Cerebellar nuclear complex (tissue), 1 donor: ENCODE measurements at regions not wholly inside any gene's neighbourhood (a gene's known extent, or its start where the extent isn't known, plus 50 kb on each side); places are given as distances from the start of the nearest gene placed in this dataset.

Experiments used
- DNase-seq, 2 experiments: peaks; one replicate each; lab custom pipeline; 2025; lab: John Stamatoyannopoulos, UW

GRCh38 chr11:121741351-121741760, 288.6 kb upstream of the SORL1-AS1 start:
- DNase-seq: no peak

GRCh38 chr11:121740902-121741301, 288.1 kb upstream of the SORL1-AS1 start:
- DNase-seq: no peak

- DNase-seq: no peak
Observed at GRCh38 chr11:121733858-121734257, 281.1 kb upstream of the SORL1-AS1 start.

- no peak for DNase-seq
Observed at GRCh38 chr11:121727942-121728341, 275.2 kb upstream of the SORL1-AS1 start.

- no peak for DNase-seq
Observed at GRCh38 chr11:121723246-121723741, 270.5 kb upstream of the SORL1-AS1 start.

GRCh38 chr11:121722431-121723245, 269.9 kb upstream of the SORL1-AS1 start:
- DNase-seq: no peak

GRCh38 chr11:121721961-121722360, 269.2 kb upstream of the SORL1-AS1 start:
- DNase-seq: no peak

GRCh38 chr11:121721448-121721847, 268.7 kb upstream of the SORL1-AS1 start:
- DNase-seq: no peak

- DNase-seq: no peak
Observed at GRCh38 chr11:121717296-121717695, 264.5 kb upstream of the SORL1-AS1 start.

- DNase-seq: no peak
Observed at GRCh38 chr11:121716060-121716459, 263.3 kb upstream of the SORL1-AS1 start.

- no peak for DNase-seq
Observed at GRCh38 chr11:121715405-121715804, 262.6 kb upstream of the SORL1-AS1 start.

GRCh38 chr11:121714351-121714750, 261.6 kb upstream of the SORL1-AS1 start:
- no peak for DNase-seq

GRCh38 chr11:121711939-121712338, 259.2 kb upstream of the SORL1-AS1 start:
- no peak for DNase-seq

- DNase-seq: no peak
Observed at GRCh38 chr11:121711236-121711635, 258.5 kb upstream of the SORL1-AS1 start.

GRCh38 chr11:121706884-121707420, 254.2 kb upstream of the SORL1-AS1 start:
- DNase-seq: no peak

GRCh38 chr11:121703201-121703600, 250.4 kb upstream of the SORL1-AS1 start:
- DNase-seq: no peak

- DNase-seq: no peak
Observed at GRCh38 chr11:121700968-121701367, 248.2 kb upstream of the SORL1-AS1 start.

GRCh38 chr11:121699801-121700200, 247.0 kb upstream of the SORL1-AS1 start:
- no peak for DNase-seq

GRCh38 chr11:121696931-121697670, 244.3 kb upstream of the SORL1-AS1 start:
- no peak for DNase-seq

- no peak for DNase-seq
Observed at GRCh38 chr11:121696177-121696871, 243.6 kb upstream of the SORL1-AS1 start.

GRCh38 chr11:121692236-121692635, 239.5 kb upstream of the SORL1-AS1 start:
- DNase-seq: no peak
